ENCODE measurements at regions not wholly inside any gene's neighbourhood (a gene's known extent, or its start where the extent isn't known, plus 50 kb on each side); places are given as distances from the start of the nearest gene placed in this dataset.

DNA sequence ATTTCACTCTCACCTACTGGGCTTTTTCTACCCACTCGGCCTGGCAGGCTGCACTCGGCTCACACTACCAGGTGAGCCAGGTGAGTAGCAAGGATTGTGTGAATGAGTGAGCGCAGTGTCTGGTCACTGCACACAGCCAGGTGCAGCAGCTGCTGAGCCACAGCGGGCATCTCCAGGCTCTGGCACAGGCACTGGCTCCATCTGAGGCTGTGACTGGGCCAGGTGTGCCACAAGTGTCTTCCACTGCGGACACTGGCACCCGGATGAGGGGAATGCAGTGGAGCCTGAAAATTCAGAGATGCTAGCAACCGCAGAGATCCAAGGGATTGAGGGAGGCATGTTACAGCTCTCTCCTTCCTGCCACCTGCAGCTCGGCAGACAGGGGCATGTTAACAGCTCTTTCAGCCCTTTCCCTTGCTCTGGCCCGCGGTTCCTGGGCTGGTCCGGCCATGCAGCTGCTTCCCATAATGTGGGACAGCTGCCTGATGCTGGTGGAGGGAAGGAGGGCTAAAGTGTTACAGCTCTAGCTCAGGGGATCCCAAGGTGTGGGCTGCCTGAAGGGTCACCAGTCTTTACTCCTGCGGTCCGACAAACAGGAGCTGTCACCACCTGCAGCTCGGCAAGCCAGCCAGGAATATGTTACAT lies 1038.3 kb downstream of the AMY1C start:
- peak in 2 of 10 donors; percentile 51 to 67 for DNase-seq
- intact Hi-C loops (cut with DNase I), result no loop called here

DNA sequence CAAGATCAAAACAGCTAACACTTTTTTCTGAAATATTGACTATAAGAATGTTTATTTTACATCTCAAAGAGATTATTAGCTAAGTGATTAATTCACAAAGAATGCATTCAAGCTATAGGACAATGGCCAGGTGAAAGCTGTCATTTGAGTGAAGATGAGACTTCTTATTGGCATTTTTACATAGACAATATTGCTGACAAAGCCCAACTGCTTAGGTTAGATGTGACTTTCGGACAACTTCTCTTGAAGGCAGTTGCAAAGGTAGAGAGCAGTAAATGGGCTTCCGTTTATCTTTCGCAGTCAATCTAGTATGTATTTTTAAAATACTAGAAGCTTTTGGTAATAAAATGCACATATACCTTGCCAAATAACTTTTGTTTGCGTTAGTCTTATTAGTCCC lies 1041.3 kb downstream of the AMY1C start:
- intact Hi-C loops (cut with DNase I), result no loop called here

DNA sequence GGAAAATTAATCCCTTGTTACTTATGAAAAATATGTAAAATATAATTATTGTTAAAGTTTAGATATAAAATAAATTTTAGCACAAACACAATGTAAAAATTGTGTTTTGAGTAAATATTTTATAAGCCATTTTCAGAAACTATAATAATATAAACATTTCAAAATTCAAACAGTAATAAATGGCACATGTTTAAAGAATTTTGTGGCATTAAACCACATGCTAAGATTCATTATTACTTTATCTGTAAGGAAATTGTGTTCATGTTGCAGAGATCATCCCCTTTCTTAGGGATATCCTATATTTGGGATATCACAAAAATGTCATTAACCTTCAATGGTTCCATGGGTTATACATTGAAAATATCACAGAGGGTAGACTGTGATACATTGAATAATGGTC lies 1044.3 kb downstream of the AMY1C start:
- intact Hi-C loops (cut with DNase I), result no loop called here
- no peak for DNase-seq

More for the DNA sequence above, 1041.3 kb downstream of the AMY1C start:
- DNase-seq, result no peak

DNA sequence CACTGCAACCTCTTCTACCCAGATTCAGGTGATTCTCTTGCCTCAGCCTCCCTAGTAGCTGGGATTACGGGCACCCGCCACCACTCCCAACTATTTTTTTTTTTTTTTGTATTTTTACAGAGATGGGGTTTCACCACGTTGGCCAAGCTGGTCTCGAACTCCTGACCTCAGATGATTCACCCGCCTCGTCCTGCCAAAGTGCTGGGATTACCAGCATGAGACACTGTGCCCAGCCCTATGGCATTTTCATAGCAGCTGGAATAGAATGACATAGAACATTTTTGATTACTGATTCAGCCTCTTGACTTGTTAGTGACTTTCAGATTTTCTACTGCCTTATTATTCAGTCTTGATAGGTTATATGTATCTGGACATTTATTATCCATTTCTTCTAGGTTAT lies 1046.2 kb downstream of the AMY1C start:
- intact Hi-C loops (cut with DNase I), result no loop called here
- peak in 1 of 10 donors; percentile 35 for DNase-seq

DNA sequence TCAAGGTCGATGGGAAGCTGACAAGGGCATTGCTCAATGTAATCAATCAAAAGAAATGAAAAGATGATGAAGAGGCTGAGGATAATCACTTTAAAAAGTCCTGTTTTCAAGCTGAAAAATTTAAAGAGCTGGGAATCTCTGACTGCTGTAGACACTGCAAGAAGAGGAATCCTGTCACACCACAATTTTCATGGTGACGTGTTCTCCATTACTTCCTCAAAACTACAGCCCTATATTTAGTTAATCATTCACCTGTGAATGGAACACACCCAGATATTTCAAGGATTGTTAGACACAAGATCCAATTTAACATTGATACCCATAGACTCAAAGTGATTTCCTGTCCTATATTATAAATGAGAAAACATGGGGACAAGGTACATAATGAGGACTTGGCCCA lies 1048.3 kb downstream of the AMY1C start:
- no peak for DNase-seq
- intact Hi-C loops (cut with DNase I), result no loop called here

DNA sequence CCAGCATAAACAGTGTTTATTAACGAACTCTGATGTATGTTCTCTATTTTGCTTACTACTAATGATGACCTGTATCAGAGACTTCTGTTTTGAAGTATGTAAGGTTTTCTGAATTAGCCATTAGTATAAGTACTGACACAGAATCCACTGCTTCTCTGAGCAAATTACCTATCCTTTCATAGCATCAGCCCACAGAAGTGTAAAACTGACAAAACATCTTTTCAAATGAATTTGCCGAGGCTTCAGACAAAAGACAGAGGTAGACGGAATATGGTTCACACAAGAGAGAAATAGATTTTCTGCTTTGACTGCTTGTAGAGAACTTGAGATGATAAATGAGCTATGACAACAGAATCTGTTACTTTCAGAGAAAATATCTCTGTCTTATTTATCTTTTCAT lies 1051.6 kb downstream of the AMY1C start:
- intact Hi-C loops (cut with DNase I), result no loop called here
- no peak for DNase-seq

DNA sequence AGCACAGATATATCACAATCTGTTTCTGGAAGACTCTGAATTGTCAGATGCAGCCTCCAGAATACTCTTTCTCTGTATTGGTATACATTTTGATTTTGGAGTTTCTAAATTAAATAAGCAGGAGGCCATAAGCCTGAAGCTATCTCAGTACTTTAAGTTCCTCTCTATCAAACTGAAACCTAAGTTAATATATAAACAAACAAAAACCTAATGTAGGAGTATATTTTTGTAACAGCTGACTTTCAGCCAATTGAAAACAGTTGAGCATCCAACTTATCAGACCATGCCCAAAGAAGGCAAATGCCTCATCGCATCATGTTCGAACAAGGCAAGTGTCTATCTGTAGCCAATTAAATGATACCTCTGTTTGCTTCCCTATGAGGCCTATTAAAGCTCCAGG lies 1054.4 kb downstream of the AMY1C start:
- DNase-seq, result no peak
- intact Hi-C loops (cut with DNase I), result no loop called here

DNA sequence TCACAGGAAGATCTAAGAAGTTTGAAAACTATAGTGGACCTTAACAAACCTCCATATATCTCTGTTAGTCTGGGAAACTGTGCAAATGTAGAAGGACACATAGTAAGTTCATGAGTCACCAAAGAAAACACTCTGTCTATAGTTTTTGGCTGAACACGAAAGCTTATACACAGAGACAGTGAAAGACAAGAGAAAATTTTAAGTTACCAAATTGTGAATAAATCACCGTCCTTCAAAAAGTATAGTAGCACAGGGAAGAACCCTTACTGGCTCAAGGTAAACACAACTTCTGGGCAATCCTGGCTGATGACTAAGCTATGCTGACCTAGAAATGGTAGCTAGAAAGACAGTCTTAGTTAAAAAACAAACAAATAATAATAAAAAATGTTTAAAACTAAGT lies 1057.9 kb downstream of the AMY1C start:
- DNase-seq, result no peak
- intact Hi-C loops (cut with DNase I), result no loop called here

DNA sequence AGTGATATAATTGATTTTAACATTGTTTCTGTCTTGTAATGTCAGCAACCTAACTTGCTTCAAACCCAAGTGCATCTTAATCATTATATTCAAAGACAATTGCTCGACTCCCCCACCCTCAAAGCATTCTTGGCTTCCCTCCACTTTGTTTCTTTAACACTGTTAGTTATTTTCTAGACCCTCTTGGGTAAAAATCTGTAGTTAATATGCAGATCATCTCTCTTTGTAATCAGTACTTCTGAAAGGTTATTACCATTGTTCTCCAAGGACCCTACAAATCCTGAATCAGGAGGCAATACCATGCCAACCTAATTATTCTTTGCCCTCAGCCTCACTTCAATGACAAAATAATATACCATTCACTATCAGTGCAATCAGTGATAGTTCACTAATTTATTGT lies 1075.7 kb downstream of the AMY1C start:
- intact Hi-C loops (cut with DNase I), result no loop called here

DNA sequence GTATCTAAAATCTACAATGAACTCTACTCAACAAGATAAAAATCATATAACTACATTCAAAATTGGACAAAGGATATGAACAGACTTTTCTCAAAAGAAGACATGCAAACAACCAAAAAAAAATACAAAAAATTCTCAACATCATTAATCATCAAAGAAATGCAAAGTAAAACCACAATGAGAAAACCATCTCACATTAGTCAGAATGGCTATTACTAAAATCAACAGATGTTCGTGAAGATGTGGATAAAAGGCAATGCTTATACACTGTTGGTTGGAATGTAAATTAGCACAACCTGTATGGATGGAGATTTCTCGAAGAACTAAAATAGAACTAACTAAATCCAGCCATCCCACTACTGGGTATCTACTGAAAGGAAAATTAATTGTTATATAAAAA lies 1080.8 kb downstream of the AMY1C start:
- no peak for DNase-seq
- intact Hi-C loops (cut with DNase I), result no loop called here

More for the DNA sequence above, 1075.7 kb downstream of the AMY1C start:
- no peak for DNase-seq

DNA sequence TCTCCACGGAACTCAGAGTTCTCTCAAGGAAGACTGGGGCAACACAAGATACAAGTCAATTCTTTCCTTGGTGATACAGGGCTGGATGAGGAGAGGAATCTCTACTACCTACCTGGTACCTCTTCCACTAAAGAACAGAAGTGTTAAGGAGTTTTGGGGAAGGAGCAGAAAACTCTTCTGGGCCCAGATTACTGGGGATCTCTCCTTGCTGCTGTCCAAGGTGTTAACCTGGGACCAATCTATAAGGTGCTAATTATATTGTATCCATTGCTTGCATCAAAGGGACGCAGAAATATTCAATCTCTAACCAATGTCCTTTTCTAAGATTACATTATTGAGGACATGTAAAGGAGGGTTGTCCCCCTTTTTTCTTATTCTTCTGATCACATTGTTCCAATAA lies 1102.5 kb downstream of the AMY1C start:
- intact Hi-C loops (cut with DNase I), result no loop called here
- DNase-seq, result no peak

DNA sequence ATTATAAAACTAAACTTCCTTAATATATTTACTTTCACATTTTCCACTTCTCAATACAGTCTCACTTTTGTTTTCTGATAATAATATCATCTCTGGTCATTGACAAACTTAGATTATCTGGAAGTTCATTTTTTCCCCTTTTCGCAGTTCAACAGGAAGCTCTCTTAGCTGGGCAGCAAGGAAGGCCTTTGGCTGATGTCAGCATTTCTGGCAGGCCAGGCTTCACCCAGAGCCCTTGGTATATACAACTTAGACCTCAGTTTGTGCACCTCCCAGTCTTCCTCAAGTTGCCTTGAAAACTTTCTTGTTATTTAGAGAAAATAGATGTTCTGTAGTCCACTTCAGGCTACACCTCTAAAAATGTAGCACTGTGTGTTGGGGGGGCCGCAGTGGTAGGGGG lies 1103.6 kb downstream of the AMY1C start:
- intact Hi-C loops (cut with DNase I), result no loop called here

DNA sequence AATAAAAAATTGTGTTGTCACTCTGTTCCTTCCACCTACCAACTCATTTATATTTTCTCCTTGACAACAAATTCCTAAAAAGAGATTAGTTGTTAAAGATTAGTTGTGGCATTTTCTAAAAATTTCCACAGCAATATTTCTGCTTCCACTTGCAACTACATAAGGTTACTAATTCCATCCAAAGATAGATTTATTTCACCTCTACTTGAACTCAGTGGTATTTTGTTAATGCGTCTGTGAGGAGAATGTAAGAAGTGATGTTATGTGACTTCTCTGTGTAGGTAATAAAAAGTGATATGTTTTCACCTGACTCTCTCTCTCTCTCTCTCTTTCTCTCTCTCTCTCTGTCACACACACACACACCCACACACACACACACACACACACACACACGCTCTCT lies 1104.8 kb downstream of the AMY1C start:
- intact Hi-C loops (cut with DNase I), result no loop called here
- DNase-seq, result no peak

More for the DNA sequence above, 1103.6 kb downstream of the AMY1C start:
- peak in 1 of 10 donors; percentile 34 for DNase-seq

DNA sequence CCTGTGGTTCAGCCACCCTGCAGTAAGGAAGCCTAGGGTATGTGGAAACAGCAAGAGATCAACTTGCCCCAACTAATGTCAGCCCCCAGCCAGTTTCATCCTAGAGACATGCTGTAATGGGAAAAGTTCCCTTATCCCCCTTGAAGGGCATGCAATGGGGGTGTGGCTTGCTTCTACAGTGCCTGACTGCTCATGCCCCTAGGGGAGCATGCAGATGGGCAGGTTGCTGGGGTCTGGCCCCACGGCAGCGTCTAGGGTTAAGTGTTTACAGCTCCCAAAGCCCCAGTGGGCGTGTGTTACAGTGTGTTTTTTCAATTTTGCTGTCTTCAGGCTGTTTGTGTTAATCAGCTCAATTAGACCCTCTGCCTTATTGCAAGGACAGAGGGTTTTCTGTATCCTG lies 1105.9 kb downstream of the AMY1C start:
- intact Hi-C loops (cut with DNase I), result no loop called here
- DNase-seq, result peak in 1 of 10 donors; percentile 49

DNA sequence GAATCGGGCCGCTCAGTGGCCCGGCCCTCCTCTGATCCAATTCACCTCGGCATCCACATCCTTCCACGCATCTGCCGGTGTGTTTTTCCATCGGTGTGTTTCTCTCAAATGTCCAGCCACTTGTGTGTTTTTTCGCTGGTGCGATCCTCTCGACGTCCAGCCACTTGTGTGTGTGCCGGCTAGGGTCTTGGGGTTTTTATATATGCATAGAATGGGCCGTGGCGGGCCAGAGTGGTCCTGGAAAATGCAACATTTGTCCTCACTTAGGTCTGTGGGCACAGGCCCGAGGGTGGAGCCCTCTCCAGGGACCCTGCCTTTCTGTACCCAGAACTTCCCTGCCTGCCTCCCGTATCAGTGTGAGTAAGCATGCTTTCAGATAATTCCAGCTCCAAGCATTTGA lies 1106.4 kb downstream of the AMY1C start:
- DNase-seq, result peak in 1 of 10 donors; percentile 50
- intact Hi-C loops (cut with DNase I), result no loop called here

DNA sequence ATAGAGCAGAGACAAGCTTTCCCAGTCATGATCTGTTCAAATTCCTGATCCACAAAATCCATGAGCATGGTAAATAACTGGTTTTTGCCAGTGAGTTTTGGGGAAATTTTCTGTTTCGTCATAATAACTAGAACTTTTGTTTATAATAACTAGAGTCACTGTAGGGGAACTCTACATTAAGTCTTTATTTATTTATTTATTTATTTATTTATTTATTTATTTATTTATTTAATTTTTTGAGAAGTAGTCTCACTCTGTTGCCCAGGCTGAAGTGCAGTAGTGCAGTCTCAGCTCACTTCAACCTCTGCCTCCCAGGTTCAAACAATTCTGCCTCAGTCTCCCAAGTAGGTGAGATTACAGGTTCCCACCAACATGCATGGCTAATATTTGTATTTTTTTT lies 1106.8 kb downstream of the AMY1C start:
- intact Hi-C loops (cut with DNase I), result no loop called here

DNA sequence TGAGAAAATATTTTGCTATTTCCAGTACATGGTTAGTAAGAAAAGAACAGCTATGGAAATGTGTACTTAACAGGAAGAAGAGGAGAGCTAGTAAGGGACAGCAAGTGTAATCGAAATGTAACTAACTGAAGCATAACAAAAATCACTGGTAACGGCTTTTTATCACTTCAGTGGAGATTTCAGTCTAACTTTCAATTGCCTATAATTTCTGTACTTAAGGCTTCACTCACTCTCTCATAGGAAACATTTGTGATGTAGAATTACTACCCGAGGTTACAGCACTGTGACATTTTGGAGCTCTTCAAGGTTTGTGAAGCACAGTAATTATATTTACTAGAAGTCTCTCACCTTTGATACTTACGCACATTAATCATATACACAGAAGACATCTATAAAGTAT lies 1119.1 kb downstream of the AMY1C start:
- intact Hi-C loops (cut with DNase I), result no loop called here
- no peak for DNase-seq

More for the DNA sequence above, 1106.8 kb downstream of the AMY1C start:
- DNase-seq, result no peak

DNA sequence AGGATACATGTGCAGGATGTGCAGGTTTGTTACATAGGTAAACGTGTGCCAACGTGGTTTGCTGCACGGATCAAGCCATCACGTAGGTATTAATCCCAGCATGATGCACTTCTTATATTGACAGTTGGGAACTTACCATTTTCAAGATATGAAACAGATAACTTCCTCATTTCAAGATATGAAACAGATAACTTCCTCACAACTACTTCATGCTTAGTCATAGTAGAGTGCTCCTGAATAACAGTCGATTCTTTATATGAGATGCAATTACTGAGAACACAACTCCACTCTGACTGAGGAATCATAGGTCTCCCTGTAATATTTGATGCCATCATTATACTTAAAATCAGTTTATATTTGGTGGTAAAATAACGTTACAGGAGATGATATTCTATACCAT lies 1124.3 kb downstream of the AMY1C start:
- intact Hi-C loops (cut with DNase I), result no loop called here
- DNase-seq, result no peak

DNA sequence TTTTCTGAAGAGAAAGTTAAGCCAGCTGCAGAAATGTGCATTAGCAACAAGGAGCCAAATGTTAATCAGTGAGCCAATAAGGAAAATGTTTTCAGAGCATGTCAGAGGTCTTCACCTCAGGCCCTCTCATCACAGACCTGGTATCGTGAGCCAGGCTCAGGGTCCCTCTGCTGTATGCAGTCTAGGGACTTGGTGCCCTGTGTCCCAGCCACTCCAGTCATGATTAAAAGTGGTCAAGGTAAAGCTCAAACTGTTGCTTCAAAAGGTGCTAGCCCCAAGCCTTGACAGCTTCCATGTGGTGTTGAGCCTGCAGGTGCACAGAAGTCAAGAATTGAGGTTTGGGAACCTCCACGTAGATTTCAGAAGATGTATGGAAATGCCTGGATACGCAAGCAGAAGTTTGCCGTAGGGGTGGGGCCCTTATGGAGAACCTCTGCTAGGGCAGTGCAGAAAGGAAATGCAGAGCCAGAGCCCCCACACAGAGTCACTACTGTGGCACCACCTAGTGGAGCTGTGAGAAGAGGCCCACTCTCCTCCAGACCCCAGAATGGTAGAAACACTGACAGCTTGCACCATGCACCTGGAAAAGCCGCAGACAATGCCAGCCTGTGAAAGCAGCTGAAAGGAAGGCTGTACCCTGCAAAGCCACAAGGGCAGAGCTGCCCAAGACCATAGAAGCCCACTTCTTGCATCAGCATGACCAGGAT lies 1128.7 kb downstream of the AMY1C start:
- DNase-seq, result no peak
- intact Hi-C loops (cut with DNase I), result no loop called here

DNA sequence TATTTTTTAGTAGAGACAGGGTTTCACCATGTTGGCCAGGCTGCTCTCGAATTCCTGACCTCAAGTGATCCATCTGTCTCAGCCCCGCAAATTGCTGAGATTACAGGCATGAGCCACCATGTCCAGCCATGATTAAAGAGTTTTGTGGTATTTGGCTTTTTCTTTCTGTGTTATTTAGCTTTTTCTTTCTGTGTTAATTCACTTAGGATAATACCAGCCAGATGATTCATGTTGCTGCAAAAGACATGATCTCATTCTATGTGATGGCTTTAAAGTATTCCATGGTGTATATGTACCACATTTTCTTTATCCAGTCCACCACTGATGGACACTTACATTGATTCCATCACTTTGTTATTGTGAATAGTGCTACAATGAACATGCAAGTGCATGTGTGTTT lies 1135.2 kb downstream of the AMY1C start:
- intact Hi-C loops (cut with DNase I), result no loop called here

DNA sequence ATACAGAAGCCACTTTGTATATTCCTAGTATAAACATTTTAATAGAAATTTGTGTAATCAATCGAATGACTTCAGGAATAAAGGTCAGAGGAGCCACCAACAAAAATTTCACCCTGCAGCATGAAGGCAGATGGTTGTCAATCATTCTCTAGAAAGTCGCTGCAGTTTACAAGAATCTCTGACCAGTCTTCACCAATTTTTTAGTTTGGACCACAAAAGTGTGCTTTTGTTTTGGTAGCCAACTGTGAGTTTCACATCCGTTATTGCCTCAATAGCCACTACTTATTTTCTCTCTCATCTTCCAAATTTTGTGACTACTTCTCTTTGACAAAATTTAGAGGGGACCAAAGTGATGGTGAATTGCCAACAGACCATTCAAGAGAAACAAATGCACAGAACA lies 1155.6 kb downstream of the AMY1C start:
- intact Hi-C loops (cut with DNase I), result no loop called here
- DNase-seq, result no peak

More for the DNA sequence above, 1135.2 kb downstream of the AMY1C start:
- no peak for DNase-seq

DNA sequence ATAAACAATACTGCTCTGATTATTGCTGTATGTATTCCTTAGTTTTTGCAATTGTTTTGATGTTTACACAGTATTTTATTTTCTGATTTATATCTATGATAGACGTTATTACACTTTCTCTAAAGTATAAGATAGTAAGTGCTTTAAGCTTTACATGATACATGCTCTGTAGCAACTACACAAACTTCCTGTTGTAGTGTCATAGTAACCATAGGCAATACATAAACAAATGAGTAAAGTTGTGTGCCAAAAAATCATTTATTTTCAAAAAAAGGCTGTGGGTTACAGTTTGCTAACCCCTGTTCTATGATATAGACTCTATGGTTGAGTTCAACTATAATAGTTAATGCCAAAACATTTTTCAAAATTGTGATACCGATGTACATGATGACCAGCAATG lies 1156.4 kb downstream of the AMY1C start:
- intact Hi-C loops (cut with DNase I), result no loop called here
- DNase-seq, result no peak

All from posterior cingulate gyrus (tissue), 11 donors.